ENCODE measurements at regions not wholly inside any gene's neighbourhood (a gene's known extent, or its start where the extent isn't known, plus 50 kb on each side); places are given as distances from the start of the nearest gene placed in this dataset.
A peak's percentile ranks its signal among the peaks of the same experiment; 100 is the strongest.

- H3K9me3 Mint-ChIP-seq = peaks cover 0 to 7% of the 10 kb centered on the region in 2 donors
- DNase-seq (ENCODE audit: low spot score in 2 of 2) (no peak), ATAC-seq (no peak)
- H3K27ac Mint-ChIP-seq = no peak overlapping the region
- H3K36me3 Mint-ChIP-seq = no peaks in the 10 kb centered on the region
These were observed 1626.9 kb upstream of the SLC10A2 start for GRCh38 chr13:104693126-104693525.

- DNase-seq (ENCODE audit: low spot score in 2 of 2) (no peak), ATAC-seq (no peak)
- Mint-ChIP-seq H3K27ac (no peak overlapping the region), H3K36me3 (no peaks in the 10 kb centered on the region), H3K9me3 (peaks cover 0 to 3% of the 10 kb centered on the region in 2 donors)
These were observed 1625.7 kb upstream of the SLC10A2 start for GRCh38 chr13:104691767-104692467.

GRCh38 chr13:104686484-104686883, 1620.3 kb upstream of the SLC10A2 start:
- no peaks in the 10 kb centered on the region for H3K9me3 Mint-ChIP-seq
- ATAC-seq = no peak
- H3K36me3 Mint-ChIP-seq = no peaks in the 10 kb centered on the region

GRCh38 chr13:104683789-104684188, 1617.6 kb upstream of the SLC10A2 start:
- no peak for ATAC-seq
- no peak for DNase-seq (ENCODE audit: low spot score in 2 of 2)
- H3K27ac Mint-ChIP-seq = no peak overlapping the region
- H3K9me3 Mint-ChIP-seq = no peaks in the 10 kb centered on the region
- no peaks in the 10 kb centered on the region for H3K36me3 Mint-ChIP-seq

More at GRCh38 chr13:104686484-104686883, 1620.3 kb upstream of the SLC10A2 start:
- DNase-seq (ENCODE audit: low spot score in 2 of 2) = no peak
- no peak overlapping the region for H3K27ac Mint-ChIP-seq

- no peak for ATAC-seq
- Mint-ChIP-seq H3K36me3 (no peaks in the 10 kb centered on the region), H3K9me3 (peaks cover 0 to 3% of the 10 kb centered on the region in 2 donors), H3K27ac (no peak overlapping the region)
- no peak for DNase-seq (ENCODE audit: low spot score in 2 of 2)
These were observed 1611.9 kb upstream of the SLC10A2 start for GRCh38 chr13:104678161-104678560.

GRCh38 chr13:104671901-104672300, 1605.7 kb upstream of the SLC10A2 start:
- ATAC-seq (no peak), DNase-seq (ENCODE audit: low spot score in 2 of 2) (no peak)
- no peaks in the 10 kb centered on the region for H3K36me3 Mint-ChIP-seq
- no peak overlapping the region for H3K27ac Mint-ChIP-seq
- peaks cover 0 to 4% of the 10 kb centered on the region in 2 donors for H3K9me3 Mint-ChIP-seq

- no peak for ATAC-seq
- no peak for DNase-seq (ENCODE audit: low spot score in 2 of 2)
- peaks cover 0 to 5% of the 10 kb centered on the region in 2 donors for H3K9me3 Mint-ChIP-seq
- H3K36me3 Mint-ChIP-seq = no peaks in the 10 kb centered on the region
- H3K27ac Mint-ChIP-seq = peak overlapping the region in 1 of 2 donors; percentile 72
These were observed 1591.0 kb upstream of the SLC10A2 start for GRCh38 chr13:104657196-104657595.

- Mint-ChIP-seq H3K36me3 (no peaks in the 10 kb centered on the region), H3K9me3 (peaks cover 0 to 5% of the 10 kb centered on the region in 2 donors), H3K27ac (no peak overlapping the region)
- ATAC-seq (no peak), DNase-seq (ENCODE audit: low spot score in 2 of 2) (no peak)
These were observed 1584.2 kb upstream of the SLC10A2 start for GRCh38 chr13:104650431-104650830.

GRCh38 chr13:104648291-104648690, 1582.1 kb upstream of the SLC10A2 start:
- no peaks in the 10 kb centered on the region for H3K36me3 Mint-ChIP-seq
- peaks cover 0 to 1% of the 10 kb centered on the region in 2 donors for H3K9me3 Mint-ChIP-seq
- H3K27ac Mint-ChIP-seq = no peak overlapping the region
- no peak for DNase-seq (ENCODE audit: low spot score in 2 of 2)
- ATAC-seq = no peak

- DNase-seq (ENCODE audit: low spot score in 2 of 2) = no peak
- H3K9me3 Mint-ChIP-seq = no peaks in the 10 kb centered on the region
- H3K27ac Mint-ChIP-seq = no peak overlapping the region
- ATAC-seq = no peak
- no peaks in the 10 kb centered on the region for H3K36me3 Mint-ChIP-seq
These were observed 1579.6 kb upstream of the SLC10A2 start for GRCh38 chr13:104645786-104646185.

- DNase-seq (ENCODE audit: low spot score in 2 of 2) (no peak), ATAC-seq (no peak)
- no peaks in the 10 kb centered on the region for H3K9me3 Mint-ChIP-seq
- H3K27ac Mint-ChIP-seq = no peak overlapping the region
- no peaks in the 10 kb centered on the region for H3K36me3 Mint-ChIP-seq
These were observed 1575.1 kb upstream of the SLC10A2 start for GRCh38 chr13:104641309-104641708.

- ATAC-seq = no peak
- DNase-seq (ENCODE audit: low spot score in 2 of 2) = no peak
- Mint-ChIP-seq H3K27ac (no peak overlapping the region), H3K36me3 (no peaks in the 10 kb centered on the region), H3K9me3 (no peaks in the 10 kb centered on the region)
These were observed 1569.7 kb upstream of the SLC10A2 start for GRCh38 chr13:104635879-104636278.

- DNase-seq (ENCODE audit: low spot score in 2 of 2) = no peak
- ATAC-seq = no peak
- H3K9me3 Mint-ChIP-seq = no peaks in the 10 kb centered on the region
- H3K36me3 Mint-ChIP-seq = no peaks in the 10 kb centered on the region
- no peak overlapping the region for H3K27ac Mint-ChIP-seq
These were observed 1567.8 kb upstream of the SLC10A2 start for GRCh38 chr13:104634016-104634415.

GRCh38 chr13:104632736-104633135, 1566.5 kb upstream of the SLC10A2 start:
- Mint-ChIP-seq H3K27ac (no peak overlapping the region), H3K9me3 (no peaks in the 10 kb centered on the region), H3K36me3 (no peaks in the 10 kb centered on the region)
- DNase-seq (ENCODE audit: low spot score in 2 of 2) (no peak), ATAC-seq (no peak)

- DNase-seq (ENCODE audit: low spot score in 2 of 2) (no peak), ATAC-seq (no peak)
- Mint-ChIP-seq H3K9me3 (peaks cover 0 to 12% of the 10 kb centered on the region in 2 donors), H3K36me3 (no peaks in the 10 kb centered on the region), H3K27ac (no peak overlapping the region)
These were observed 1559.0 kb upstream of the SLC10A2 start for GRCh38 chr13:104625201-104625600.

GRCh38 chr13:104616990-104617389, 1550.8 kb upstream of the SLC10A2 start:
- DNase-seq (ENCODE audit: low spot score in 2 of 2) (no peak), ATAC-seq (no peak)
- no peak overlapping the region for H3K27ac Mint-ChIP-seq

GRCh38 chr13:104614361-104615145, 1548.3 kb upstream of the SLC10A2 start:
- ATAC-seq (no peak), DNase-seq (ENCODE audit: low spot score in 2 of 2) (no peak)
- no peak overlapping the region for H3K27ac Mint-ChIP-seq
- H3K36me3 Mint-ChIP-seq = peaks cover 0 to 6% of the 10 kb centered on the region in 2 donors
- peaks cover 9 to 12% of the 10 kb centered on the region in 2 donors for H3K9me3 Mint-ChIP-seq

More at GRCh38 chr13:104616990-104617389, 1550.8 kb upstream of the SLC10A2 start:
- Mint-ChIP-seq H3K9me3 (peaks cover 9 to 12% of the 10 kb centered on the region in 2 donors), H3K36me3 (peaks cover 0 to 6% of the 10 kb centered on the region in 2 donors)

Measured in activated naive CD4-positive, alpha-beta T cell treated with anti-CD3 and anti-CD28 coated beads, Interleukin-2, amount 50 U/mL, for 72 hours (primary cell).